ENCODE measurements at regions not wholly inside any gene's neighbourhood (a gene's known extent, or its start where the extent isn't known, plus 50 kb on each side); places are given as distances from the start of the nearest gene placed in this dataset.

DNA sequence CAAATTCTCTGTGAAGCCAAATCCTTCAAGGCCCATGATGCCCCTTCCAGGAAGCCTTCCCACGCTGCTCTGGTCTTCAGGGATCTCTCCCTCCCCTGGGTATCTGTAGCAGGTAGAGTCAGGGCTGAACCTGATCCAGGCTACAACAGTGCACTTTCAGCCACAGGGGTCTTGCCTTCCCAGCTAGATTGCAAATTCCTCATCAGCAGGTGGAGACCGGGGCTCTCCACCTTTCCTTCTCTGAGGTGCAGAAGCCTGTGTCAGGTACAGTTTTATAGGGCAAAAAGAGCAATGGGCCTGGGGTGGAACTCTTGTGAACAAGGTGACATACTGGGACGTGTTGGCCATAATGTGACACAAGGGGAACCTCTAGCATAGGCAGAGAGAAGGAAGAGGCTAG lies 312.9 kb downstream of the MYCN start:
- DNase-seq (ENCODE audit: extremely low read depth, insufficient read length) = no peak
- Histone ChIP-seq H3K4me3 (replicated peaks; ENCODE audit: low read depth, low read length) (no peak overlapping the region), H3K27me3 (replicated peaks; ENCODE audit: control insufficient read depth, insufficient read depth, low read length) (no peaks in the 10 kb centered on the region; the same call in none of the 2 replicates), H3K36me3 (ENCODE audit: control insufficient read depth, insufficient read depth, low read length) (no peaks in the 10 kb centered on the region)
- TF ChIP-seq, protein P1, sequence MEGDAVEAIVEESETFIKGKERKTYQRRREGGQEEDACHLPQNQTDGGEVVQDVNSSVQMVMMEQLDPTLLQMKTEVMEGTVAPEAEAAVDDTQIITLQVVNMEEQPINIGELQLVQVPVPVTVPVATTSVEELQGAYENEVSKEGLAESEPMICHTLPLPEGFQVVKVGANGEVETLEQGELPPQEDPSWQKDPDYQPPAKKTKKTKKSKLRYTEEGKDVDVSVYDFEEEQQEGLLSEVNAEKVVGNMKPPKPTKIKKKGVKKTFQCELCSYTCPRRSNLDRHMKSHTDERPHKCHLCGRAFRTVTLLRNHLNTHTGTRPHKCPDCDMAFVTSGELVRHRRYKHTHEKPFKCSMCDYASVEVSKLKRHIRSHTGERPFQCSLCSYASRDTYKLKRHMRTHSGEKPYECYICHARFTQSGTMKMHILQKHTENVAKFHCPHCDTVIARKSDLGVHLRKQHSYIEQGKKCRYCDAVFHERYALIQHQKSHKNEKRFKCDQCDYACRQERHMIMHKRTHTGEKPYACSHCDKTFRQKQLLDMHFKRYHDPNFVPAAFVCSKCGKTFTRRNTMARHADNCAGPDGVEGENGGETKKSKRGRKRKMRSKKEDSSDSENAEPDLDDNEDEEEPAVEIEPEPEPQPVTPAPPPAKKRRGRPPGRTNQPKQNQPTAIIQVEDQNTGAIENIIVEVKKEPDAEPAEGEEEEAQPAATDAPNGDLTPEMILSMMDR (IDR thresholded peaks at IDR 0.05; ENCODE audit: insufficient read depth, low read length, poor library complexity, severe bottlenecking) = no peak

DNA sequence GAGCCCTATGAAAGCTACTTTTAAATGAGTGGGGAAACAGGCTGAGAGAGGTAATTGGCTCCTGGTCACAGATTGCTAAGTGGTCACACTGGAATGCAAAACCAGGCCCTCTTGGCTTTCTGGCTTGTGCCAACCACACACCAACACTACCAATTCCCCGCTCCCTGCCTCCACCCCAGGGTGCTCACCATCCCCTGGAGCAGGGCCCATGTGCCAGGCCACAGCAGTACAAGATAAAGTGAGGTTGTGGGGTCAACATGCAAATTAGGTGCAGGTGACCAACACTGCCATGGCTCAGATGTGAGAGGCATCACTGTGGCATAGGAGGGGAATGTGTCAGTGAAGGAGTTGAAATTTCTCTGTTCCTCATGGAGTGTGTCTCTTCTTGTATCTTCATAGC lies 312.5 kb downstream of the MYCN start:
- DNase-seq (ENCODE audit: extremely low read depth, insufficient read length) = no peak
- H3K27me3 ChIP-seq (replicated peaks; ENCODE audit: control insufficient read depth, insufficient read depth, low read length) = no peaks in the 10 kb centered on the region; the same call in none of the 2 replicates
- no peaks in the 10 kb centered on the region for H3K36me3 ChIP-seq (ENCODE audit: control insufficient read depth, insufficient read depth, low read length)
- H3K4me3 ChIP-seq (replicated peaks; ENCODE audit: low read depth, low read length) = no peak overlapping the region
- TF ChIP-seq, protein P1 (IDR thresholded peaks at IDR 0.05; ENCODE audit: insufficient read depth, low read length, poor library complexity, severe bottlenecking) = no peak

DNA sequence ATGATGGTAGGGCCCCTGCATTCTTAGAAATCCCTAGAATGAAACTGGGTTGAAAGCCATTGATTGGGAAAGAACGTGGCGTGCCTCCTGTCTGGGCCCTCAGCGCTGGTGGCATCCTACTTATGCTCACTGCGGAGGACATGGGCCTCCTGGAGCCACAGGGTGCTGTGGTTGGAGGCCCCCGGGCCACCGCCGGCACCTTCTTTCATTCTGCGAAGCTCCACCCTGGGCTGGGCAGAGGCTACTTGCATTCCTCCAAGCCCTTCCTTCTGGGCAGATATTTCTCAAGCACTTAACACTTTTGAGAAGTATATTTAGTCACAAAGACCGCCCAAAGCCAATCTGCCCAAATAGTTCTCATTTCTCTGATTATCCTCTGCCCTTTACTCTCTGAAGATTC lies 311.9 kb downstream of the MYCN start:
- TF ChIP-seq, protein P1 (IDR thresholded peaks at IDR 0.05; ENCODE audit: insufficient read depth, low read length, poor library complexity, severe bottlenecking) = no peak
- Histone ChIP-seq H3K4me3 (replicated peaks; ENCODE audit: low read depth, low read length) (no peak overlapping the region), H3K36me3 (ENCODE audit: control insufficient read depth, insufficient read depth, low read length) (no peaks in the 10 kb centered on the region), H3K27me3 (replicated peaks; ENCODE audit: control insufficient read depth, insufficient read depth, low read length) (no peaks in the 10 kb centered on the region; the same call in 1 of the 2 replicates)
- DNase-seq (ENCODE audit: extremely low read depth, insufficient read length) = no peak

DNA sequence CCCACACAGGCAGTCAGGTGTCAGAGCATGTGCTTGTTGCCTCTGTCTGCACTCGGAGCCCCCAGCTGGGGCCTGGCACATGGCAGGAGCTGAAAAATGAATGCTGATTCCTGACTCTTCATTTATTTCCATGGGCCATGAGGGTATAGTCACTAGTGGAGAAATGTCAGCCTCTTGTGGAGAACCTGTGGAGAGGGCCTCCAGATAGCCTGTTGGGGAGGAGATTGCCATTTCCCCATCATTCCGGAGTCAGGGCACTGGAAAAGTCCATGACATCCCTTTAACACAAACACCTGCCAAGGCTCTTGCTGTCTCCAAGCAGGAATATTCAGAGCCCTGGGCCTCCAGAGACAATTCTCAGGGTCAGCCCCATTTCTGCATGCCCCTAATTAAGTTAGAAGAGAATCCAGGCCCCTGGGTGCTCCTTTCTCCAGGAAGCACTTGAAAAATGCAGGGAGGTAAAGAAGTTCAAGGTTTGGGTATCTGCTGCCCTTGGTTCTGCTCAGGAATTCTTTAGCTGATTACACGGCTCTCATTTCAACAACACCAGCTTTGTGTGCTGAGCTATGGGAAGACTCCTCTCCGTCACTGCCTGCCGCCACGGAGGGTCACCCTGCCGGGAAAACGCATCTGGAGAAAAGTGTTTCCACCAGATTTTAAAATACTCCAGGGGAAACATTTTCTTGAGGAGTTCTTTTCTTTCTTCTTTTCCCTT lies 311.3 kb downstream of the MYCN start:
- Histone ChIP-seq H3K36me3 (ENCODE audit: control insufficient read depth, insufficient read depth, low read length) (no peaks in the 10 kb centered on the region), H3K4me3 (replicated peaks; ENCODE audit: low read depth, low read length) (no peak overlapping the region), H3K27me3 (replicated peaks; ENCODE audit: control insufficient read depth, insufficient read depth, low read length) (no peaks in the 10 kb centered on the region; the same call in 1 of the 2 replicates)
- TF ChIP-seq, protein P1 (IDR thresholded peaks at IDR 0.05; ENCODE audit: insufficient read depth, low read length, poor library complexity, severe bottlenecking) = no peak
- DNase-seq (ENCODE audit: extremely low read depth, insufficient read length) = no peak

DNA sequence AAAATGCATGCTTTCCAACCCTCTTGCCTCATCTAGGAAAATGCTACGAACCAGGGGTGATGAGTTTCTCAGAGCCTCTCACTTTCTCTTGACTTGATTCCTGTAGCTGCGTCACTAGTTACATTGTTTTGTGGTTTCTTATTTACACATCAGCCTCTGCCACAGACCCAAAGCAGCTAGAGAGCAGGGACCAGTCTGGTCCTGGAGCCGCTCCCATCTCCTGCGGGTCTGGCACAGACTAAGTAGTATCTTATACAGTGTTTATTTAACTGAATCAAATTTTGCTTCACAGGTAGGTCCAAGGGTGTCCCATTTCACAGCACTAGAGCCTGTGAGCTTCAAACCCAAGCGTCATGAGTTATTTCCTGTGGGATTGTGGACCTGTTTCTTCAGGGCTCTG lies 310.5 kb downstream of the MYCN start:
- Histone ChIP-seq H3K36me3 (ENCODE audit: control insufficient read depth, insufficient read depth, low read length) (no peaks in the 10 kb centered on the region), H3K4me3 (replicated peaks; ENCODE audit: low read depth, low read length) (no peak overlapping the region), H3K27me3 (replicated peaks; ENCODE audit: control insufficient read depth, insufficient read depth, low read length) (no peaks in the 10 kb centered on the region; the same call in 1 of the 2 replicates)
- DNase-seq (ENCODE audit: extremely low read depth, insufficient read length) = no peak
- TF ChIP-seq, protein P1 (IDR thresholded peaks at IDR 0.05; ENCODE audit: insufficient read depth, low read length, poor library complexity, severe bottlenecking) = no peak
